GM12878 (cell line): ENCODE measurements at regions not wholly inside any gene's neighbourhood (a gene's known extent, or its start where the extent isn't known, plus 50 kb on each side); places are given as distances from the start of the nearest gene placed in this dataset.

Source experiments
- ATAC-seq: fragments of 200-7000 bp; cut with Tn5 transposase; 3 replicates; pipeline ENCODE4 v1.9.1; 2020; ENCODE audit warnings: mild to moderate bottlenecking, moderate library complexity
- BruUV-seq: library from RNA; stranded (reverse); fragments of 400-500 nt; replicated peaks from 2 replicates; lab custom pipeline; 2021; lab: Mats Ljungman, UMichigan
- CTCF ChIA-PET: fragments of 300-600 bp; sonication (Branson Sonifier 250); formaldehyde crosslinking; extraction: SDS; loops from one replicate; lab custom pipeline; 2021; ENCODE audit warnings: inconsistent platforms; lab: Yijun Ruan, JAX
- POLR2A ChIA-PET: fragments of 350-600 bp; formaldehyde crosslinking; extraction: SDS; loops from one replicate; lab custom pipeline; 2021; ENCODE audit warnings: inconsistent platforms; lab: Charles Lee
- RAD21 ChIA-PET: fragments of 300-600 bp; sonication (Branson Sonifier 250); formaldehyde crosslinking; loops from one replicate; lab custom pipeline; 2023; ENCODE audit warnings: antibody characterized with exemption; ENCODE audit not compliant: unreplicated experiment; lab: Charles Lee
- SMC1A ChIA-PET: fragments of 300-600 bp; sonication (Branson Sonifier 250); formaldehyde crosslinking; loops from one replicate; lab custom pipeline; 2023; ENCODE audit not compliant: unreplicated experiment, uncharacterized antibody; lab: Charles Lee
- DNase-seq: peaks from one replicate; pipeline ENCODE4 v3.0.0-alpha.2; 2011; ENCODE audit warnings: low read depth, low spot score
- FAIRE-seq: peaks from 3 replicates; lab custom pipeline; 2011; peaks lifted over from hg19 to GRCh38; lab: Jason Lieb, UNC
- H2AFZ ChIP-seq: 2 replicates; pipeline ENCODE4 v1.6.0; 2011; ENCODE audit warnings: low read depth, low read length, control low read depth; ENCODE audit not compliant: control insufficient read depth
- H3K27ac ChIP-seq: 2 replicates; pipeline ENCODE4 v1.5.1; 2011; ENCODE audit warnings: control low read depth; ENCODE audit not compliant: control insufficient read depth, insufficient read depth
- H3K27me3 ChIP-seq, 2 experiments: replicated peaks in 1 of 2; 2 replicates each; pipeline versions ENCODE4 v1.6.0 to v1.6.1; 2011; ENCODE audit warnings: low read length in 1 of 2; ENCODE audit not compliant: control insufficient read depth in 2 of 2, insufficient read depth in 2 of 2
- H3K36me3 ChIP-seq, 2 experiments: 2 replicates each; pipeline ENCODE4 v1.5.1; 2011; ENCODE audit warnings: low read length in 1 of 2; ENCODE audit not compliant: control insufficient read depth in 2 of 2, insufficient read depth in 2 of 2
- H3K4me1 ChIP-seq: 2 replicates; pipeline ENCODE4 v1.6.1; 2011; ENCODE audit warnings: mild to moderate bottlenecking, low read length, moderate library complexity, mixed read lengths; ENCODE audit not compliant: control insufficient read depth, insufficient read depth
- H3K4me2 ChIP-seq: 2 replicates; pipeline ENCODE4 v1.6.0; 2011; ENCODE audit warnings: control low read depth; ENCODE audit not compliant: control insufficient read depth, insufficient read depth
- H3K4me3 ChIP-seq: fragments of 200-600 bp; sonication (generic); 2 replicates; pipeline ENCODE4 v1.5.1; 2016
- H3K79me2 ChIP-seq: 2 replicates; pipeline ENCODE4 v1.6.0; 2011; ENCODE audit warnings: low read length; ENCODE audit not compliant: control insufficient read depth, insufficient read depth
- H3K9ac ChIP-seq: 2 replicates; pipeline ENCODE4 v1.8.0; 2011; ENCODE audit warnings: low read length, control low read depth, mixed read lengths; ENCODE audit not compliant: control insufficient read depth, insufficient read depth
- H3K9me3 ChIP-seq: replicated peaks from 3 replicates; pipeline ENCODE4 v1.5.1; 2011; ENCODE audit warnings: mild to moderate bottlenecking, low read length; ENCODE audit not compliant: control insufficient read depth, insufficient read depth
- H4K20me1 ChIP-seq: 2 replicates; pipeline ENCODE4 v1.6.0; 2011; ENCODE audit not compliant: control insufficient read depth, insufficient read depth
- IRF4 ChIP-seq: IDR thresholded peaks from 2 replicates; pipeline ENCODE4 v1.6.1; 2011; ENCODE audit warnings: low read depth, low read length
- KAT2A ChIP-seq: conservative IDR thresholded peaks from 2 replicates; pipeline ENCODE4 v1.6.1; 2011; ENCODE audit warnings: low read depth, low read length; ENCODE audit not compliant: control insufficient read depth
- LARP7 ChIP-seq: fragments of 450-650 bp; IDR thresholded peaks from 2 replicates; pipeline ENCODE4 v1.6.1; 2017; ENCODE audit warnings: mild to moderate bottlenecking
- NR2F1 ChIP-seq: fragments of 450-650 bp; conservative IDR thresholded peaks from 2 replicates; pipeline ENCODE4 v1.6.1; 2017; ENCODE audit warnings: mild to moderate bottlenecking
- STAT1 ChIP-seq: fragments of 450-650 bp; conservative IDR thresholded peaks from 2 replicates; pipeline ENCODE4 v1.6.1; 2014; ENCODE audit warnings: antibody characterized with exemption, mild to moderate bottlenecking
- TAF1 ChIP-seq: IDR thresholded peaks from 2 replicates; pipeline ENCODE4 v1.6.1; 2011; ENCODE audit warnings: mild to moderate bottlenecking, low read depth, low read length, borderline replicate concordance
- ZSCAN29 ChIP-seq: fragments of 450-650 bp; IDR thresholded peaks from 2 replicates; pipeline ENCODE4 v1.6.1; 2017; ENCODE audit warnings: mild to moderate bottlenecking, moderate library complexity
- WGBS: methylation state at CpG from one replicate; pipeline ENCODE4 v1.1.6; 2016; ENCODE audit warnings: low lambda C conversion rate; ENCODE audit not compliant: insufficient replicate concordance, insufficient coverage; ENCODE audit errors: missing lambda C conversion rate; 5-methylcytosine and 5-hydroxymethylcytosine counted together
- in situ Hi-C: fragments of 300-500 bp; cut with MboI; formaldehyde crosslinking; loops from 9 replicates; pipeline ENCODE4 v1.14.3; 2018; ENCODE audit warnings: mixed read lengths
- intact Hi-C: fragments of 100-400 bp; cut with micrococcal nuclease; formaldehyde crosslinking; loops from one replicate; pipeline ENCODE4 v1.14.2; 2022; ENCODE audit not compliant: unreplicated experiment
- TF ChIP-seq, protein P1 (sequence below): fragments of 450-650 bp; formaldehyde crosslinking; IDR thresholded peaks from 2 replicates; pipeline ENCODE4 v1.4.0; 2020; ENCODE audit warnings: mild to moderate bottlenecking, moderate library complexity
- TF ChIP-seq, protein P2 (sequence below): IDR thresholded peaks from 2 replicates; pipeline ENCODE4 v1.6.1; 2012; ENCODE audit warnings: low read depth, low read length, improper control_type of control experiment
- TF ChIP-seq, protein P3 (sequence below): fragments of 450-650 bp; IDR thresholded peaks from 2 replicates; pipeline ENCODE4 v1.6.1; 2017; ENCODE audit warnings: low read depth, mild to moderate bottlenecking, moderate library complexity
- TF ChIP-seq, protein P4 (sequence below): IDR thresholded peaks from 2 replicates; pipeline ENCODE4 v1.6.1; 2012; ENCODE audit warnings: low read length, inconsistent platforms
- TF ChIP-seq, protein P5 (sequence below): IDR thresholded peaks from 2 replicates; pipeline ENCODE4 v1.6.1; 2012; ENCODE audit warnings: low read depth, low read length, improper control_type of control experiment

DNA sequence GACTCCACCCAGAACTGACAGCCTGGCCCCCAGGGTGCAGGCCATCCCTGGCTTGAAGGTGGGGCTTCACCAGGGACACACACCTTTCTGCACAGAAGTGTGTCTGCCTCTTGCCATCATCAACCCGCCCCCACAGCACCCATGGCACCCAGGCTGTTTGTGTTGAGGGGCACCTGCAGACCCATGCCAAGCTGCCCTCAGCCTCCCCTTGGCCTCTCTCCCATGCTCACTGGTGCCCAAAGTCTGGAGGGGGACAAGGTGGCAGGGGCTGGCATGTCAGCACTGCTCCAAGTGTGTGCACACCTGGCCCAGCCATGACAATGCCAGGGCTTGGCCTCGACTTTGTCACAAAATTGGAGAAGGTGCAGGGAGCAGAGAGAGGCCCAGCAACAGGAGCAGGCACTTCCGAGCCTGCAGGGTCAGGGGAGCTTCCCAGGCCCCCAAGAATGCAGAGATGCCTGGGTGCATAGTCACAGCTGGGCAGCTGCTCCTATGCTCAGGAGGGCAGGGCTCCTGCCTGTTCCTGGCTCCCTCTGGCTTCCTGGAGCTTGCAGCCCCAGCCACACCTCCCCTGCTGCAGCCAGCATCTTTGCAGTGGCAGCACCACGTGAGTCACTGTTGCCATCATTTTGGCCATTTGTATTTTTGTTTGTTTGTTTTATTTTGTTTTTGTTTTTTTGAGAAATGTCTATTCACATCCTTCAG is 280.6 kb upstream of the UBE2E3 start:
- SMC1A ChIA-PET = no interaction called here
- RAD21 ChIA-PET = no interaction called here
- Histone ChIP-seq H3K79me2 (no peaks in the 10 kb centered on the region), H3K36me3 (no peaks in the 10 kb centered on the region), H3K4me1 (no peaks in the 10 kb centered on the region), H3K9ac (no peak overlapping the region), H3K27me3 (no peaks in the 10 kb centered on the region), H2AFZ (no peak overlapping the region), H3K9me3 (no peaks in the 10 kb centered on the region), H3K4me2 (no peak overlapping the region), H3K27ac (no peak overlapping the region), H4K20me1 (no peaks in the 10 kb centered on the region), H3K4me3 (no peak overlapping the region)
- intact Hi-C loops (no loop called here), in situ Hi-C loops (no loop called here)
- BruUV-seq = no TSS peak
- 4% methylated on average over 4 of the region's 4 CpGs for WGBS
- CTCF ChIA-PET = no interaction called here
- FAIRE-seq (no peak), ATAC-seq (no peak), DNase-seq (no peak)
- POLR2A ChIA-PET = no interaction called here
- no peak for TF ChIP-seq LARP7
- TF ChIP-seq, protein P1, sequence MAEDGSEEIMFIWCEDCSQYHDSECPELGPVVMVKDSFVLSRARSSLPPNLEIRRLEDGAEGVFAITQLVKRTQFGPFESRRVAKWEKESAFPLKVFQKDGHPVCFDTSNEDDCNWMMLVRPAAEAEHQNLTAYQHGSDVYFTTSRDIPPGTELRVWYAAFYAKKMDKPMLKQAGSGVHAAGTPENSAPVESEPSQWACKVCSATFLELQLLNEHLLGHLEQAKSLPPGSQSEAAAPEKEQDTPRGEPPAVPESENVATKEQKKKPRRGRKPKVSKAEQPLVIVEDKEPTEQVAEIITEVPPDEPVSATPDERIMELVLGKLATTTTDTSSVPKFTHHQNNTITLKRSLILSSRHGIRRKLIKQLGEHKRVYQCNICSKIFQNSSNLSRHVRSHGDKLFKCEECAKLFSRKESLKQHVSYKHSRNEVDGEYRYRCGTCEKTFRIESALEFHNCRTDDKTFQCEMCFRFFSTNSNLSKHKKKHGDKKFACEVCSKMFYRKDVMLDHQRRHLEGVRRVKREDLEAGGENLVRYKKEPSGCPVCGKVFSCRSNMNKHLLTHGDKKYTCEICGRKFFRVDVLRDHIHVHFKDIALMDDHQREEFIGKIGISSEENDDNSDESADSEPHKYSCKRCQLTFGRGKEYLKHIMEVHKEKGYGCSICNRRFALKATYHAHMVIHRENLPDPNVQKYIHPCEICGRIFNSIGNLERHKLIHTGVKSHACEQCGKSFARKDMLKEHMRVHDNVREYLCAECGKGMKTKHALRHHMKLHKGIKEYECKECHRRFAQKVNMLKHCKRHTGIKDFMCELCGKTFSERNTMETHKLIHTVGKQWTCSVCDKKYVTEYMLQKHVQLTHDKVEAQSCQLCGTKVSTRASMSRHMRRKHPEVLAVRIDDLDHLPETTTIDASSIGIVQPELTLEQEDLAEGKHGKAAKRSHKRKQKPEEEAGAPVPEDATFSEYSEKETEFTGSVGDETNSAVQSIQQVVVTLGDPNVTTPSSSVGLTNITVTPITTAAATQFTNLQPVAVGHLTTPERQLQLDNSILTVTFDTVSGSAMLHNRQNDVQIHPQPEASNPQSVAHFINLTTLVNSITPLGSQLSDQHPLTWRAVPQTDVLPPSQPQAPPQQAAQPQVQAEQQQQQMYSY (CRISPR knock-in tag) = no peak
- TF ChIP-seq, protein P2, sequence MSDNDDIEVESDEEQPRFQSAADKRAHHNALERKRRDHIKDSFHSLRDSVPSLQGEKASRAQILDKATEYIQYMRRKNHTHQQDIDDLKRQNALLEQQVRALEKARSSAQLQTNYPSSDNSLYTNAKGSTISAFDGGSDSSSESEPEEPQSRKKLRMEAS = no peak
- TF ChIP-seq, protein P3, sequence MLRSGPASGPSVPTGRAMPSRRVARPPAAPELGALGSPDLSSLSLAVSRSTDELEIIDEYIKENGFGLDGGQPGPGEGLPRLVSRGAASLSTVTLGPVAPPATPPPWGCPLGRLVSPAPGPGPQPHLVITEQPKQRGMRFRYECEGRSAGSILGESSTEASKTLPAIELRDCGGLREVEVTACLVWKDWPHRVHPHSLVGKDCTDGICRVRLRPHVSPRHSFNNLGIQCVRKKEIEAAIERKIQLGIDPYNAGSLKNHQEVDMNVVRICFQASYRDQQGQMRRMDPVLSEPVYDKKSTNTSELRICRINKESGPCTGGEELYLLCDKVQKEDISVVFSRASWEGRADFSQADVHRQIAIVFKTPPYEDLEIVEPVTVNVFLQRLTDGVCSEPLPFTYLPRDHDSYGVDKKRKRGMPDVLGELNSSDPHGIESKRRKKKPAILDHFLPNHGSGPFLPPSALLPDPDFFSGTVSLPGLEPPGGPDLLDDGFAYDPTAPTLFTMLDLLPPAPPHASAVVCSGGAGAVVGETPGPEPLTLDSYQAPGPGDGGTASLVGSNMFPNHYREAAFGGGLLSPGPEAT = no peak
- TF ChIP-seq, protein P4, sequence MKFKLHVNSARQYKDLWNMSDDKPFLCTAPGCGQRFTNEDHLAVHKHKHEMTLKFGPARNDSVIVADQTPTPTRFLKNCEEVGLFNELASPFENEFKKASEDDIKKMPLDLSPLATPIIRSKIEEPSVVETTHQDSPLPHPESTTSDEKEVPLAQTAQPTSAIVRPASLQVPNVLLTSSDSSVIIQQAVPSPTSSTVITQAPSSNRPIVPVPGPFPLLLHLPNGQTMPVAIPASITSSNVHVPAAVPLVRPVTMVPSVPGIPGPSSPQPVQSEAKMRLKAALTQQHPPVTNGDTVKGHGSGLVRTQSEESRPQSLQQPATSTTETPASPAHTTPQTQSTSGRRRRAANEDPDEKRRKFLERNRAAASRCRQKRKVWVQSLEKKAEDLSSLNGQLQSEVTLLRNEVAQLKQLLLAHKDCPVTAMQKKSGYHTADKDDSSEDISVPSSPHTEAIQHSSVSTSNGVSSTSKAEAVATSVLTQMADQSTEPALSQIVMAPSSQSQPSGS = no peak
- no peak for TF ChIP-seq ZSCAN29
- no peak for TF ChIP-seq TAF1
- TF ChIP-seq, protein P5, sequence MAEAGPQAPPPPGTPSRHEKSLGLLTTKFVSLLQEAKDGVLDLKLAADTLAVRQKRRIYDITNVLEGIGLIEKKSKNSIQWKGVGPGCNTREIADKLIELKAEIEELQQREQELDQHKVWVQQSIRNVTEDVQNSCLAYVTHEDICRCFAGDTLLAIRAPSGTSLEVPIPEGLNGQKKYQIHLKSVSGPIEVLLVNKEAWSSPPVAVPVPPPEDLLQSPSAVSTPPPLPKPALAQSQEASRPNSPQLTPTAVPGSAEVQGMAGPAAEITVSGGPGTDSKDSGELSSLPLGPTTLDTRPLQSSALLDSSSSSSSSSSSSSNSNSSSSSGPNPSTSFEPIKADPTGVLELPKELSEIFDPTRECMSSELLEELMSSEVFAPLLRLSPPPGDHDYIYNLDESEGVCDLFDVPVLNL = no peak
- no peak for TF ChIP-seq STAT1
- TF ChIP-seq NR2F1 = no peak
- no peak for TF ChIP-seq KAT2A
- TF ChIP-seq IRF4 = no peak
